SK-N-SH (cell line): ENCODE measurements at regions not wholly inside any gene's neighbourhood (a gene's known extent, or its start where the extent isn't known, plus 50 kb on each side); places are given as distances from the start of the nearest gene placed in this dataset.

ENCODE experiments used
- CTCF ChIA-PET: fragments of 300-600, 350-600 bp; formaldehyde crosslinking; extraction: SDS; loops from one replicate; lab custom pipeline; 2021; lab: Yijun Ruan, JAX
- POLR2A ChIA-PET: fragments of 350-600 bp; sonication (Branson Sonifier 250); formaldehyde crosslinking; extraction: SDS; loops from one replicate; lab custom pipeline; 2020; ENCODE audit warnings: antibody characterized with exemption, inconsistent platforms; lab: Yijun Ruan, JAX
- DNase-seq: peaks from one replicate; pipeline ENCODE4 v3.0.0; 2012
- H2AFZ ChIP-seq: fragments of 200-600 bp; sonication (generic); 2 replicates; pipeline ENCODE4 v1.8.1; 2016; ENCODE audit warnings: antibody characterized with exemption, mild to moderate bottlenecking, low read depth
- H3F3A ChIP-seq: fragments of 200-600 bp; sonication (generic); replicated peaks from 2 replicates; pipeline ENCODE3; 2016; ENCODE audit warnings: antibody characterized with exemption, mild to moderate bottlenecking; ENCODE audit not compliant: insufficient read depth
- H3K27ac ChIP-seq, 2 experiments: fragments of 200-500 bp in 1 of 2; fragments of 200-600 bp in 1 of 2; sonication (Bioruptor generic) in 1 of 2; sonication (generic), shearing (Covaris generic) in 1 of 2; 2 replicates each; pipeline versions ENCODE4 v1.5.1 to v1.6.1; 2014 to 2016; ENCODE audit warnings: low read depth in 2 of 2, inconsistent platforms in 1 of 2, low read length in 1 of 2, mild to moderate bottlenecking in 1 of 2, mixed read lengths in 1 of 2
- H3K27me3 ChIP-seq: fragments of 200-600 bp; sonication (generic), shearing (Covaris generic); 2 replicates; pipeline ENCODE4 v1.6.1; 2016; ENCODE audit warnings: mixed run types; ENCODE audit not compliant: insufficient read depth
- H3K36me3 ChIP-seq, 2 experiments: fragments of 200-500 bp in 1 of 2; fragments of 200-600 bp in 1 of 2; sonication (Bioruptor generic) in 1 of 2; sonication (generic) in 1 of 2; replicated peaks in 1 of 2; 2 replicates each; pipeline versions ENCODE3 to v1.5.1; 2014 to 2016; ENCODE audit warnings: low read length in 1 of 2, mild to moderate bottlenecking in 1 of 2; ENCODE audit not compliant: insufficient read depth in 2 of 2, control insufficient read depth in 1 of 2
- H3K4me1 ChIP-seq, 2 experiments: fragments of 200-500 bp in 1 of 2; fragments of 200-600 bp in 1 of 2; sonication (Bioruptor generic) in 1 of 2; sonication (generic), shearing (Covaris generic) in 1 of 2; 2 replicates each; pipeline versions ENCODE4 v1.5.1 to v1.6.1; 2014 to 2016; ENCODE audit warnings: low read depth in 1 of 2, low read length in 1 of 2, mixed run types in 1 of 2; ENCODE audit not compliant: insufficient read depth in 2 of 2, control insufficient read depth in 1 of 2
- H3K4me2 ChIP-seq: fragments of 200-600 bp; sonication (generic), shearing (Covaris generic); 2 replicates; pipeline ENCODE4 v1.6.1; 2017; ENCODE audit warnings: mixed run types
- H3K4me3 ChIP-seq, 2 experiments: fragments of 200-500 bp in 1 of 2; fragments of 200-600 bp in 1 of 2; sonication (Bioruptor generic) in 1 of 2; sonication (generic), shearing (Covaris generic) in 1 of 2; 2 replicates each; pipeline versions ENCODE4 v1.5.1 to v1.8.1; 2014 to 2016; ENCODE audit warnings: low read depth in 2 of 2, inconsistent platforms in 1 of 2, low read length in 1 of 2, mild to moderate bottlenecking in 1 of 2, mixed read lengths in 1 of 2, moderate library complexity in 1 of 2
- H3K79me2 ChIP-seq: fragments of 200-600 bp; sonication (generic); 2 replicates; pipeline ENCODE4 v1.8.1; 2017; ENCODE audit warnings: mild to moderate bottlenecking; ENCODE audit not compliant: insufficient read depth
- H3K9ac ChIP-seq: fragments of 200-600 bp; sonication (generic); 2 replicates; pipeline ENCODE4 v1.6.1; 2017; ENCODE audit warnings: mixed run types
- H3K9me2 ChIP-seq: fragments of 200-600 bp; sonication (generic); 2 replicates; pipeline ENCODE4 v1.6.1; 2017; ENCODE audit warnings: mixed run types
- H3K9me3 ChIP-seq: fragments of 200-600 bp; sonication (generic); 2 replicates; pipeline ENCODE4 v1.6.1; 2017; ENCODE audit warnings: mixed run types, mild to moderate bottlenecking, moderate library complexity
- H4K20me1 ChIP-seq: fragments of 200-600 bp; sonication (generic); 2 replicates; pipeline ENCODE4 v1.6.1; 2017; ENCODE audit warnings: mild to moderate bottlenecking, mixed run types; ENCODE audit not compliant: insufficient read depth
- CHD2 ChIP-seq: fragments of 150-350 bp; IDR thresholded peaks from 2 replicates; pipeline ENCODE4 v1.6.1; 2018; ENCODE audit warnings: low read length; ENCODE audit not compliant: partially characterized antibody
- ELF1 ChIP-seq: IDR thresholded peaks from 2 replicates; pipeline ENCODE4 v1.4.0; 2012
- FOSL2 ChIP-seq: IDR thresholded peaks from 2 replicates; pipeline ENCODE4 v1.4.0; 2012; ENCODE audit warnings: low read depth, mild to moderate bottlenecking, moderate library complexity, borderline replicate concordance
- FOXM1 ChIP-seq: IDR thresholded peaks from 2 replicates; pipeline ENCODE4 v1.4.0; 2012; ENCODE audit warnings: low read depth, mild to moderate bottlenecking
- GABPA ChIP-seq: IDR thresholded peaks from 2 replicates; pipeline ENCODE4 v1.4.0; 2012; ENCODE audit warnings: low read depth, mild to moderate bottlenecking
- MEF2A ChIP-seq: IDR thresholded peaks from 2 replicates; pipeline ENCODE4 v1.4.0; 2012; ENCODE audit warnings: low read depth, borderline replicate concordance
- MXI1 ChIP-seq: IDR thresholded peaks from 2 replicates; pipeline ENCODE4 v1.6.1; 2012; ENCODE audit warnings: mild to moderate bottlenecking, low read depth, low read length, improper control_type of control experiment
- NFIC ChIP-seq: IDR thresholded peaks from 2 replicates; pipeline ENCODE4 v1.4.0; 2012; ENCODE audit warnings: borderline replicate concordance
- POLR2AphosphoS5 ChIP-seq: IDR thresholded peaks from 2 replicates; pipeline ENCODE4 v1.6.1; 2012; ENCODE audit warnings: low read depth, low read length
- RAD21 ChIP-seq: IDR thresholded peaks from 2 replicates; pipeline ENCODE4 v1.6.1; 2012; ENCODE audit warnings: mild to moderate bottlenecking, low read length
- REST ChIP-seq: IDR thresholded peaks from 2 replicates; pipeline ENCODE4 v1.6.1; 2012; ENCODE audit warnings: mild to moderate bottlenecking, low read depth, low read length, moderate library complexity
- RFX5 ChIP-seq: IDR thresholded peaks from 2 replicates; pipeline ENCODE4 v1.6.1; 2012; ENCODE audit warnings: mild to moderate bottlenecking, improper control_type of control experiment, low read length
- SIN3A ChIP-seq: IDR thresholded peaks from 2 replicates; pipeline ENCODE4 v1.6.1; 2012; ENCODE audit warnings: low read depth, mild to moderate bottlenecking, low read length, moderate library complexity, borderline replicate concordance
- TCF12 ChIP-seq: IDR thresholded peaks from 2 replicates; pipeline ENCODE4 v1.4.0; 2012
- WGBS: methylation state at CpG from one replicate; pipeline ENCODE4 v1.1.6; 2017; ENCODE audit warnings: low lambda C conversion rate; 5-methylcytosine and 5-hydroxymethylcytosine counted together
- TF ChIP-seq, protein P1 (sequence below): fragments of 200-600 bp; sonication (generic); IDR thresholded peaks from 2 replicates; pipeline ENCODE4 v1.6.1; 2017; ENCODE audit warnings: antibody characterized with exemption, mild to moderate bottlenecking, moderate library complexity
- TF ChIP-seq, protein P2 (sequence below): IDR thresholded peaks from 2 replicates; pipeline ENCODE4 v1.4.0; 2012; ENCODE audit warnings: low read depth, borderline replicate concordance

DNA sequence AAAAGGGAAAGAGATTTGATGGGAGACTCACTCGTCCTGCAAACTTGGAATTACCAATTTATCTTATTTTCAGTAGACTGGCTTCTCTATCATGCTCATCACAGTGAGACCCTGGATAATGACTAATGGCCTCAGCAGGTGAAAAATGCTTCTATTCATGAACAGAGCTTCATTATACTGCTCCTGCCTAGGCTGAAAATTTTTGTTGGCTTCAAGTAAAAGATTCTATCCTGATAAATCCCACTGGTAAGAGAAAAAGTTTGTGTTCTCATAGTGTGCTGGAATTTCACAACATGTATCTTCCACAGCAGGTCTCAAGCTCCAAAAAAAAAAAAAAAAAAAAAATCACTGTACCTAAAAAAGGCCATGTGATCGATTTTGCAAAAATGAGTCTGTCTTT is 329.3 kb upstream of the FZD8 start:
- TF ChIP-seq POLR2AphosphoS5 (no peak), CHD2 (no peak), MEF2A (no peak), REST (no peak), FOSL2 (no peak), SIN3A (no peak), RAD21 (no peak), MXI1 (no peak)
- TF ChIP-seq, protein P1, sequence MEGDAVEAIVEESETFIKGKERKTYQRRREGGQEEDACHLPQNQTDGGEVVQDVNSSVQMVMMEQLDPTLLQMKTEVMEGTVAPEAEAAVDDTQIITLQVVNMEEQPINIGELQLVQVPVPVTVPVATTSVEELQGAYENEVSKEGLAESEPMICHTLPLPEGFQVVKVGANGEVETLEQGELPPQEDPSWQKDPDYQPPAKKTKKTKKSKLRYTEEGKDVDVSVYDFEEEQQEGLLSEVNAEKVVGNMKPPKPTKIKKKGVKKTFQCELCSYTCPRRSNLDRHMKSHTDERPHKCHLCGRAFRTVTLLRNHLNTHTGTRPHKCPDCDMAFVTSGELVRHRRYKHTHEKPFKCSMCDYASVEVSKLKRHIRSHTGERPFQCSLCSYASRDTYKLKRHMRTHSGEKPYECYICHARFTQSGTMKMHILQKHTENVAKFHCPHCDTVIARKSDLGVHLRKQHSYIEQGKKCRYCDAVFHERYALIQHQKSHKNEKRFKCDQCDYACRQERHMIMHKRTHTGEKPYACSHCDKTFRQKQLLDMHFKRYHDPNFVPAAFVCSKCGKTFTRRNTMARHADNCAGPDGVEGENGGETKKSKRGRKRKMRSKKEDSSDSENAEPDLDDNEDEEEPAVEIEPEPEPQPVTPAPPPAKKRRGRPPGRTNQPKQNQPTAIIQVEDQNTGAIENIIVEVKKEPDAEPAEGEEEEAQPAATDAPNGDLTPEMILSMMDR, result no peak
- H3F3A ChIP-seq, result no peaks in the 10 kb centered on the region
- no peak overlapping the region for H3K9ac ChIP-seq
- H3K36me3 ChIP-seq, result peaks cover 0 to 6% of the 10 kb centered on the region in 2 experiments
- H3K9me3 ChIP-seq, result no peaks in the 10 kb centered on the region; the same call in 1 of the 2 replicates
- ChIA-PET POLR2A (no interaction called here), CTCF (no interaction called here)
- no peaks in the 10 kb centered on the region for H3K9me2 ChIP-seq
- H3K4me1 ChIP-seq, result no peaks in the 10 kb centered on the region
- H3K27ac ChIP-seq, result no peak overlapping the region
- H2AFZ ChIP-seq, result no peak overlapping the region
- H3K79me2 ChIP-seq, result no peaks in the 10 kb centered on the region
- no peaks in the 10 kb centered on the region for H3K27me3 ChIP-seq
- no peak overlapping the region for H3K4me2 ChIP-seq
- no peak for DNase-seq
- no peaks in the 10 kb centered on the region for H4K20me1 ChIP-seq
- H3K4me3 ChIP-seq, result no peak overlapping the region
- 11% methylated on average over 2 of the region's 2 CpGs for WGBS

DNA sequence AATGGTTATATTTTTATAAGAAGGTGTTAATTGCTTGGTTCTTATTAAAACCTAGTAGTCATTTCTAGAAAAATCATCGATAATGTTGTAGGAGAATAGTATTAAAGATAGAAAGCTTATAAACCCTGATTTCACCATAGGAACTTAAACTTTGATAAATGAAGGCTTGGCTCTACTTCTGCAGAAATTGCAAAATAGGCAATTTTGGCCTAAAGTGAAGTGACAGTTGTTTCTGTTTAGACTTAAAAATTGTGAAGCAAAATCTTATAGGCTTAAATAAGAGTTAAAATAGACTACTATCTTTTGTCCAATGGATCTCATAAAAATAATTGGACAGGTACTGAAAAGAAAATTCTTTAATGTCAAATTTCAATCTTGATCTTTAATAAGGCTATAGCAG is 321.6 kb upstream of the FZD8 start:
- H3K27ac ChIP-seq, result no peak overlapping the region
- H3K4me3 ChIP-seq, result no peak overlapping the region
- no peaks in the 10 kb centered on the region for H3K27me3 ChIP-seq
- DNase-seq, result no peak
- no peaks in the 10 kb centered on the region for H3K9me2 ChIP-seq
- no peak overlapping the region for H2AFZ ChIP-seq
- TF ChIP-seq TCF12 (no peak), RFX5 (no peak), ELF1 (no peak), NFIC (no peak), FOXM1 (no peak), GABPA (no peak), FOSL2 (no peak), CHD2 (no peak)
- TF ChIP-seq, protein P2, sequence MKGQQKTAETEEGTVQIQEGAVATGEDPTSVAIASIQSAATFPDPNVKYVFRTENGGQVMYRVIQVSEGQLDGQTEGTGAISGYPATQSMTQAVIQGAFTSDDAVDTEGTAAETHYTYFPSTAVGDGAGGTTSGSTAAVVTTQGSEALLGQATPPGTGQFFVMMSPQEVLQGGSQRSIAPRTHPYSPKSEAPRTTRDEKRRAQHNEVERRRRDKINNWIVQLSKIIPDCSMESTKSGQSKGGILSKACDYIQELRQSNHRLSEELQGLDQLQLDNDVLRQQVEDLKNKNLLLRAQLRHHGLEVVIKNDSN, result no peak
- TF ChIP-seq, all 33 proteins: peak for 0
- H3K4me2 ChIP-seq, result no peak overlapping the region
- no peaks in the 10 kb centered on the region for H3K9me3 ChIP-seq
- 77% methylated on average over 1 of the region's 1 CpG for WGBS
- H4K20me1 ChIP-seq, result no peaks in the 10 kb centered on the region
- H3K4me1 ChIP-seq, result no peaks in the 10 kb centered on the region
- no peaks in the 10 kb centered on the region for H3F3A ChIP-seq
- no peak overlapping the region for H3K9ac ChIP-seq
- no peaks in the 10 kb centered on the region for H3K79me2 ChIP-seq
- peaks cover 0 to 6% of the 10 kb centered on the region in 2 experiments for H3K36me3 ChIP-seq
- ChIA-PET CTCF (interaction anchor here (1.1 kb wide), 1 partner anchor 831 kb away, joined by 3 read pairs; no protein-coding TSS in a partner anchor), POLR2A (no interaction called here)
